ENCODE measurements at regions not wholly inside any gene's neighbourhood (a gene's known extent, or its start where the extent isn't known, plus 50 kb on each side); places are given as distances from the start of the nearest gene placed in this dataset.

GRCh38 chr3:193874512-193874911 is 261.4 kb upstream of the HES1 start:
- Histone ChIP-seq H3K36me3 (no peaks in the 10 kb centered on the region), H3K27ac (no peak overlapping the region), H3K27me3 (replicated peaks in 1 of 7) (peaks cover 0 to 9% (median 0%) of the 10 kb centered on the region in 7 donors), H3K9me3 (no peaks in the 10 kb centered on the region), H3K4me1 (peaks cover 0 to 19% (median 11%) of the 10 kb centered on the region in 6 donors), H3K4me3 (no peak overlapping the region)
- TF ChIP-seq POLR2AphosphoS5 (IDR thresholded peaks at IDR 0.05) (no peak), POLR2A (IDR thresholded peaks at IDR 0.05) (no peak)
- TF ChIP-seq, protein P1, sequence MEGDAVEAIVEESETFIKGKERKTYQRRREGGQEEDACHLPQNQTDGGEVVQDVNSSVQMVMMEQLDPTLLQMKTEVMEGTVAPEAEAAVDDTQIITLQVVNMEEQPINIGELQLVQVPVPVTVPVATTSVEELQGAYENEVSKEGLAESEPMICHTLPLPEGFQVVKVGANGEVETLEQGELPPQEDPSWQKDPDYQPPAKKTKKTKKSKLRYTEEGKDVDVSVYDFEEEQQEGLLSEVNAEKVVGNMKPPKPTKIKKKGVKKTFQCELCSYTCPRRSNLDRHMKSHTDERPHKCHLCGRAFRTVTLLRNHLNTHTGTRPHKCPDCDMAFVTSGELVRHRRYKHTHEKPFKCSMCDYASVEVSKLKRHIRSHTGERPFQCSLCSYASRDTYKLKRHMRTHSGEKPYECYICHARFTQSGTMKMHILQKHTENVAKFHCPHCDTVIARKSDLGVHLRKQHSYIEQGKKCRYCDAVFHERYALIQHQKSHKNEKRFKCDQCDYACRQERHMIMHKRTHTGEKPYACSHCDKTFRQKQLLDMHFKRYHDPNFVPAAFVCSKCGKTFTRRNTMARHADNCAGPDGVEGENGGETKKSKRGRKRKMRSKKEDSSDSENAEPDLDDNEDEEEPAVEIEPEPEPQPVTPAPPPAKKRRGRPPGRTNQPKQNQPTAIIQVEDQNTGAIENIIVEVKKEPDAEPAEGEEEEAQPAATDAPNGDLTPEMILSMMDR (IDR thresholded peaks at IDR 0.05 in 8 of 11, conservative IDR thresholded peaks at IDR 0.05 in 3 of 11): no peak
- WGBS, 5 donors: 74 to 84% (median 82%) methylated on average over 7 of the region's 7 CpGs
- DNase-seq: no peak
- intact Hi-C loops (cut with DNase I; ENCODE audit: low total_unique reads): no loop called here

DNA sequence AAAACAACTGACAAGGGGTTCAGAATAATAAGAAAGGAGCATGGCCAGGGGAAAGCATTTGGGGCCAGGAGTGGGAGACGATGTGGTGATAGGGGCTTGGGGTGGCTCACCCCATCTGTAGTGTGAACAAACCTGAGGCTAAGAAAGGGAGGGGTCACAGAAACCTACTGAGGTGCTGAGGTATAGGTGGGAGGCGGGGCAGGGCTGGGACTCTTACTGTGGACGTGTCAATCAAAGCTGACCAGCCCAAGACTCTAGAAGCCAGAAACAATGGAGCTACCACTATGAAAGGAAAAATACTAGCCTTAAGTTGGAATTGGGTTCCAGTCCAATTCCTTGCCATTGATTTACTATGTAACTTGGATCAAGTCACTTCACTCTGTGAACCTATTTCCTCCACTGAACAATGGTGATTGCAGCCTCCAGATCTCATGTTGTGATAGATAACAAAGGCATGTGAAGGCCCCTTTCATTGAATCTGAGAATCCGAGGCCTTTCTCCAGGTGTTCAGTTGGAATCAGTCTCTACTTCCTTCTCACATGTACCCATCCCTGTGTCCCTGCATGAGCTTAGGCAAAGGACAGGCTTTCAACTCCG is 260.9 kb upstream of the HES1 start:
- intact Hi-C loops (cut with DNase I; ENCODE audit: low total_unique reads): no loop called here
- Histone ChIP-seq H3K27me3 (replicated peaks in 1 of 7) (peaks cover 0 to 3% (median 0%) of the 10 kb centered on the region in 7 donors), H3K9me3 (no peaks in the 10 kb centered on the region), H3K27ac (no peak overlapping the region), H3K4me1 (peaks cover 0 to 13% (median 5%) of the 10 kb centered on the region in 6 donors), H3K36me3 (no peaks in the 10 kb centered on the region), H3K4me3 (no peak overlapping the region)
- DNase-seq: no peak
- TF ChIP-seq POLR2A (IDR thresholded peaks at IDR 0.05) (no peak), POLR2AphosphoS5 (IDR thresholded peaks at IDR 0.05) (no peak)
- TF ChIP-seq, protein P1 (IDR thresholded peaks at IDR 0.05 in 8 of 11, conservative IDR thresholded peaks at IDR 0.05 in 3 of 11): no peak
- WGBS, 5 donors: 82 to 92% (median 89%) methylated on average over 5 of the region's 5 CpGs

DNA sequence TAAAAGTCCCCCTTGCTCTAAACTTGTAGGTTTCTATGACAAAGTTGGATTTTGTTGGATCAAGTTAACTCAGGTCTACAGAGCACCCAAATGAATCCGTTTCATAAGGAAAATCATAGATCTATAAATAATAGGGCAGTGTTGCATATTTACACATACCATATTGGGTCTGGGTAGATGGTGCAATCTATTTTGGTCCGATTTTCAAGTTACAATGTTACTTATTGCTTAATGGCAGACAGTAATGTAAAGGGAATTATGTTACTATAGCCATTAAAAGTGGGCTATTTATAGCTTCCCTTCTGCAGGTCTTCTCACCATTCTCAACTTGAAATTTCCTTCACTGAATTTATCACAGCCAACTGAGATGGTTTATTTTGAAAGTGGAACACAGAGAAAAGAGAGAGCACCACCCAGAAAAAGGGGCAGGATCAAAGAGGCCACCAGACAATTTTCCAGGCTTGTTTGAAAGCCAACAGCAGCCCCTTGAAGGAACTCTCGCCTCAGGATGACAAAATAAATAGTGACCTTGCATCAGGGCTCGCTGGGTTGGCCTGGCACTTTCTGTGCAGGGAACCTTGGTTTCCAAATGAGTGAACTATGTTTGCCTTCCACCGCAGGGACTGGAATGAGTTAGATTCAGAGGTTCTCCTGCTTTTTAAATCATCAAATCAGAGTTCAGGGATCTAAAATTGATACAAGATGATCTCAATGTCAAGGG is 260.2 kb upstream of the HES1 start:
- TF ChIP-seq POLR2AphosphoS5 (IDR thresholded peaks at IDR 0.05): no peak
- no peak overlapping the region for H3K27ac ChIP-seq
- peaks cover 0 to 7% (median under 1%) of the 10 kb centered on the region in 6 donors for H3K4me1 ChIP-seq
- intact Hi-C loops (cut with DNase I; ENCODE audit: low total_unique reads): no loop called here
- 46 to 81% (median 59%) methylated on average over 5 of the region's 5 CpGs for WGBS, 5 donors
- no peaks in the 10 kb centered on the region for H3K27me3 ChIP-seq (replicated peaks in 1 of 7)
- no peak overlapping the region for H3K4me3 ChIP-seq
- no peak for DNase-seq
- H3K9me3 ChIP-seq: no peaks in the 10 kb centered on the region
- H3K36me3 ChIP-seq: no peaks in the 10 kb centered on the region

DNA sequence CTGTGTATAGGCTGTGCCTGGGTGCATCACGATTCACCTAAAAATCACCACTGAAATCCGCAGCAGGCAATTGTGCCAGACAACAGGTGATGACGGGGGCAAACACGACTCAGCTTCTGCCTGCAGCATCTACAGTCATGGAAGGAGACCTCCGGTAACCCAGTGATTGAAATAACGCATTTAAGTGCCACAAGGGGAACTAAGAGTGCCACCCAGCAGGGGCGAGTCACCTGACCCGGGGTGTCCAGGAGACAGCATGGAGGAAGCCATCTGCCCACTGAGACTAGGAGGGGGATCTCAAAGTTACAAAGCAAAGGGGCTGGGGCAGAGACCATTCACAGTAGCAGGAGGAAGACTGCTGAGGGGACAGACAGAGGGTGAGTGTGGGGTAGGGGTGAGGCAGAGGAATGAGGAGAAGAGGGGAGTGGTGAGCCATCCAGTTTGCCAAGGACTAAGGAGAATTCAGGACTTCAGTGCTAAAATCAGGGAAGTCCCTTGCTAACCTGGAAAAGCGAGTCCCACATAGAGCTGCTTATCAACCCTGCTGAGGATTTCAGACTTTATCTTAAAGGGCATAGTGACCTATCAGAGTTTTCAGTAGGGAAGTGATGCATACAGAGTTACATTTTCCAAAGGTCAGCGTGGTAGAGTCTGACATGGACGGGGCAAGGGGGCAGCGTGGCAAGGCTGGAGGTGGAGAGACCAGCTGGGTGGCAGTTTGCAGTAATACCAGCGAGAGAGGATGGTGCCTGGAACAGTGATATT is 256.7 kb upstream of the HES1 start:
- Histone ChIP-seq H3K9me3 (no peaks in the 10 kb centered on the region), H3K27me3 (replicated peaks in 1 of 7) (no peaks in the 10 kb centered on the region), H3K4me1 (no peaks in the 10 kb centered on the region), H3K4me3 (no peak overlapping the region), H3K27ac (no peak overlapping the region), H3K36me3 (no peaks in the 10 kb centered on the region)
- intact Hi-C loops (cut with DNase I; ENCODE audit: low total_unique reads): no loop called here
- no peak for DNase-seq
- WGBS, 5 donors: 65 to 75% (median 70%) methylated on average over 13 of the region's 13 CpGs
- TF ChIP-seq POLR2AphosphoS5 (IDR thresholded peaks at IDR 0.05): no peak
- no peak for TF ChIP-seq POLR2A (IDR thresholded peaks at IDR 0.05)
- TF ChIP-seq, protein P1 (IDR thresholded peaks at IDR 0.05 in 8 of 11, conservative IDR thresholded peaks at IDR 0.05 in 3 of 11): no peak
